ENCODE measurements at regions not wholly inside any gene's neighbourhood (a gene's known extent, or its start where the extent isn't known, plus 50 kb on each side); places are given as distances from the start of the nearest gene placed in this dataset.

- TF ChIP-seq, protein P1, sequence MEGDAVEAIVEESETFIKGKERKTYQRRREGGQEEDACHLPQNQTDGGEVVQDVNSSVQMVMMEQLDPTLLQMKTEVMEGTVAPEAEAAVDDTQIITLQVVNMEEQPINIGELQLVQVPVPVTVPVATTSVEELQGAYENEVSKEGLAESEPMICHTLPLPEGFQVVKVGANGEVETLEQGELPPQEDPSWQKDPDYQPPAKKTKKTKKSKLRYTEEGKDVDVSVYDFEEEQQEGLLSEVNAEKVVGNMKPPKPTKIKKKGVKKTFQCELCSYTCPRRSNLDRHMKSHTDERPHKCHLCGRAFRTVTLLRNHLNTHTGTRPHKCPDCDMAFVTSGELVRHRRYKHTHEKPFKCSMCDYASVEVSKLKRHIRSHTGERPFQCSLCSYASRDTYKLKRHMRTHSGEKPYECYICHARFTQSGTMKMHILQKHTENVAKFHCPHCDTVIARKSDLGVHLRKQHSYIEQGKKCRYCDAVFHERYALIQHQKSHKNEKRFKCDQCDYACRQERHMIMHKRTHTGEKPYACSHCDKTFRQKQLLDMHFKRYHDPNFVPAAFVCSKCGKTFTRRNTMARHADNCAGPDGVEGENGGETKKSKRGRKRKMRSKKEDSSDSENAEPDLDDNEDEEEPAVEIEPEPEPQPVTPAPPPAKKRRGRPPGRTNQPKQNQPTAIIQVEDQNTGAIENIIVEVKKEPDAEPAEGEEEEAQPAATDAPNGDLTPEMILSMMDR (conservative IDR thresholded peaks at IDR 0.05; ENCODE audit: control insufficient read depth, insufficient read depth, low read depth, low read length), result no peak
- DNase-seq (ENCODE audit: low read depth), result no peak
- no peak overlapping the region for H3K4me3 ChIP-seq (ENCODE audit: control insufficient read depth, low read depth, low read length)
These were observed 947.9 kb downstream of the PDHA2 start for GRCh38 chr4:96787766-96788165.

- DNase-seq (ENCODE audit: low read depth), result no peak
- TF ChIP-seq, protein P1 (conservative IDR thresholded peaks at IDR 0.05; ENCODE audit: control insufficient read depth, insufficient read depth, low read depth, low read length), result no peak
- H3K4me3 ChIP-seq (ENCODE audit: control insufficient read depth, low read depth, low read length), result no peak overlapping the region
These were observed 969.7 kb downstream of the PDHA2 start for GRCh38 chr4:96809563-96809962.

- H3K4me3 ChIP-seq (ENCODE audit: control insufficient read depth, low read depth, low read length), result no peak overlapping the region
- TF ChIP-seq, protein P1 (conservative IDR thresholded peaks at IDR 0.05; ENCODE audit: control insufficient read depth, insufficient read depth, low read depth, low read length), result no peak
- no peak for DNase-seq (ENCODE audit: low read depth)
These were observed 987.2 kb downstream of the PDHA2 start for GRCh38 chr4:96827086-96827485.

DNA sequence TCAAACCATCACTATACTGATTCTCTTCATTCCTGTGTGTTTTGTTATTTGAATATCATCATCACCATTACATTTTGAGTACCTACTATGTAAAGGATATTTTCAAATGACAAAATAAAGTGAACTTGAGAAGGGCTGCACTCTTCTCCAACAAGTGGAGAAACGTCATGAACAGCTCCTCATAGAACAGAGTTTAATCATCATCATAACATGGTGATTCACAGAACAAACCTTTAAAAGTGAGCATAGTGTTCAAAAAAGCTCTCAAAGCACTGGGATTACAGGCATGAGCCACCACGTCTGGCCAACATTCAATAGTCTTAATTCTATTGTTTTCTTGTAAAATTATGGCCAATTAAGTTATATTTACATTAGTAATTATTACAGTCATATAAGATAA, 993.9 kb downstream of the PDHA2 start:
- TF ChIP-seq, protein P1 (conservative IDR thresholded peaks at IDR 0.05; ENCODE audit: control insufficient read depth, insufficient read depth, low read depth, low read length), result no peak
- no peak overlapping the region for H3K4me3 ChIP-seq (ENCODE audit: control insufficient read depth, low read depth, low read length)
- DNase-seq (ENCODE audit: low read depth), result no peak

- no peak overlapping the region for H3K4me3 ChIP-seq (ENCODE audit: control insufficient read depth, low read depth, low read length)
- TF ChIP-seq, protein P1 (conservative IDR thresholded peaks at IDR 0.05; ENCODE audit: control insufficient read depth, insufficient read depth, low read depth, low read length), result no peak
- no peak for DNase-seq (ENCODE audit: low read depth)
These were observed 996.1 kb downstream of the PDHA2 start for GRCh38 chr4:96835991-96836390.

DNA sequence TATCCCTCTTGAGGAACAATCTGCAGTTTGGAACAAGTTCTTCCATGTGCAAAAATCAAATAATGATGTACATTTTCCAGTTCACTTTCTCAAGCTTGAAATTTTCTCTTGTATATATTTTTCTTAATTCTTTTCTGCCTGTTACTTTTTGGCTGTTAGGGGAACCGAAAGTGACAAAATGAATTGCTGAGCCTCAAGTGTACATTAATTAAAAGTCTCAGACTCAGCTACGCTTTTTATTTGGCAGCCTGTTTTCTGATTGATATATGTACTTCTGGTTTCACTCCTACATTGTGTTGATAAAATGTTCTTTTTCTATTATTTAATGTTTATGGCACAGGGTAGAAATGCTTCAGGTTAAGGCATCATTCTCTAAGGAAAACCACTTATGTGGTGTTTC, 999.5 kb downstream of the PDHA2 start:
- TF ChIP-seq, protein P1 (conservative IDR thresholded peaks at IDR 0.05; ENCODE audit: control insufficient read depth, insufficient read depth, low read depth, low read length), result no peak
- no peak overlapping the region for H3K4me3 ChIP-seq (ENCODE audit: control insufficient read depth, low read depth, low read length)
- no peak for DNase-seq (ENCODE audit: low read depth)

DNA sequence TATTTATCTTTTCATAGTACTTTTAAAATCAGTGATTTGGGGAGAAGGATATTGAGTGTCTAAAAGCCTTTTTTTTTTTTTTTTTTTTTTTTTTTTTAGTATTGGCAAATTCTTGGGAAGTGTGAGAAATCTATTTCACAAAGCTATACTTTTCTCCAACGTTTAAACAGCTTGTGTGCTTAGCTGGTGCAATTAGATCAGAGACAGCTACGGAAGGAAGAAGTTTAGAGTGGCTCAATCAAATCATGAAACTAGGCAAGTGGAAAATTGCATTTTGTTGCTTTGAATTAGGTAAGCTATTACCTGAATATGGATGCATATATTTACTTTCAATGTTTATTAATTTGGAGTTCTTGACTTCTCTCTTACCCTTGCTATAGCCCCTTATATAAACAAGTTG, 1001.9 kb downstream of the PDHA2 start:
- TF ChIP-seq, protein P1 (conservative IDR thresholded peaks at IDR 0.05; ENCODE audit: control insufficient read depth, insufficient read depth, low read depth, low read length), result no peak
- H3K4me3 ChIP-seq (ENCODE audit: control insufficient read depth, low read depth, low read length), result no peak overlapping the region
- no peak for DNase-seq (ENCODE audit: low read depth)

Data from fibroblast of mammary gland (primary cell).